ENCODE measurements at regions not wholly inside any gene's neighbourhood (a gene's known extent, or its start where the extent isn't known, plus 50 kb on each side); places are given as distances from the start of the nearest gene placed in this dataset.

DNA sequence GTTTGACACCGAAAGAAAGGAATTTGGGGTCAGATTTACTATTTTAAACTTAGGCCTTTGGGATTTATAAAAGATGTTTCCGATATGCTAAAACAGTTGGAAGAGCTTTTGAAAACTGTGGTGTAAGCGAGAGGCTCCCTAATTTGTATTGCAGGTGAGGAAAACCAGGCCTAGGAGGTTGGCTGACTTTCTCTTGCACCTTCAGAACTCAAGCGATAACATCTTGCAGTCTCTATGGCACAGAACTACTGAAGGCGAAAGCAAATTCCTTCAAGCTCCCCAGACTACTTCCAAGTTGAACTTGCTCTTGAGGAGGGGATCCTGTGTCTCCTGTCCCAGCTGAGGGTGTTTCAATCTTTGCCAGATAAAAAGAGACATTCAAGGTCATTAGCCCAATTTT lies 685.7 kb downstream of the ADGRL2 start:
- H4K20me1 ChIP-seq (ENCODE audit: insufficient read depth, low read length), result no peaks in the 10 kb centered on the region
- H4K91ac ChIP-seq (ENCODE audit: insufficient read depth, low read depth, low read length), result no peak overlapping the region
- no peak overlapping the region for H3K9ac ChIP-seq (ENCODE audit: low read depth, low read length)
- H4K8ac ChIP-seq (ENCODE audit: low read depth in 2 of 2, low read length in 2 of 2), result no peak overlapping the region
- H3K79me1 ChIP-seq (ENCODE audit: low read depth in 1 of 2, low read length in 2 of 2), result no peaks in the 10 kb centered on the region
- H2BK15ac ChIP-seq (ENCODE audit: low read depth, low read length), result no peak overlapping the region
- H3K9me3 ChIP-seq (ENCODE audit: control insufficient read depth, insufficient read depth, low read length), result peaks cover 2% of the 10 kb centered on the region
- no peak overlapping the region for H2BK120ac ChIP-seq (ENCODE audit: low read depth, low read length)
- no peak for DNase-seq
- H2BK20ac ChIP-seq (ENCODE audit: low read depth, low read length), result no peak overlapping the region
- in situ Hi-C loops (cut with MboI; ENCODE audit: low sequenced_read_pairs), result no loop called here
- H3K4me2 ChIP-seq (ENCODE audit: low read depth, low read length), result no peak overlapping the region
- H2AFZ ChIP-seq (replicated peaks; ENCODE audit: low read length, poor library complexity), result no peak overlapping the region
- no peaks in the 10 kb centered on the region for H3K4me1 ChIP-seq (ENCODE audit: control insufficient read depth, insufficient read depth, low read length)
- POLR2A ChIA-PET (ENCODE audit: unreplicated experiment), result no interaction called here
- no peak overlapping the region for H3K56ac ChIP-seq (ENCODE audit: extremely low read depth, insufficient read depth, low read length)
- H3K18ac ChIP-seq (ENCODE audit: low read depth, low read length), result no peak overlapping the region
- no TSS peak for BruUV-seq (replicated peaks)
- no peak overlapping the region for H4K5ac ChIP-seq (ENCODE audit: low read depth, low read length)
- H2AK9ac ChIP-seq (replicated peaks; ENCODE audit: low read depth, low read length, poor library complexity), result no peak overlapping the region
- CTCF ChIA-PET, result no interaction called here
- 20% methylated on average over 1 of the region's 5 CpGs; no CpG with 5 or more reads in 1 of the 2 experiments for WGBS, 2 experiments (ENCODE audit: extremely low coverage in 2 of 2, insufficient read length in 1 of 2)
- intact Hi-C loops (cut with micrococcal nuclease), result no loop called here
- H3K23ac ChIP-seq (ENCODE audit: low read depth, low read length), result no peak overlapping the region
- H2AK5ac ChIP-seq (ENCODE audit: low read depth, low read length), result no peak overlapping the region
- no peaks in the 10 kb centered on the region for H3K27me3 ChIP-seq (ENCODE audit: control insufficient read depth, insufficient read depth, low read length)
- no peak overlapping the region for H3K4ac ChIP-seq (ENCODE audit: low read depth, low read length)
- H3K4me3 ChIP-seq (ENCODE audit: insufficient read depth, low read depth, low read length), result no peak overlapping the region
- H3K9me1 ChIP-seq (ENCODE audit: insufficient read depth, low read length), result no peaks in the 10 kb centered on the region
- H3K27ac ChIP-seq (ENCODE audit: insufficient read depth, low read length), result no peak overlapping the region
- ATAC-seq (ENCODE audit: low read depth), result no peak
- no peaks in the 10 kb centered on the region for H3K36me3 ChIP-seq (ENCODE audit: control insufficient read depth, insufficient read depth, low read length)
- dilution Hi-C loops (cut with HindIII; ENCODE audit: low sequenced_read_pairs, unreplicated experiment), result no loop called here
- no peak overlapping the region for H2BK5ac ChIP-seq (ENCODE audit: low read depth, low read length, poor library complexity, severe bottlenecking)
- H3K14ac ChIP-seq (replicated peaks; ENCODE audit: low read depth, low read length), result no peak overlapping the region
- TF ChIP-seq, protein P1, sequence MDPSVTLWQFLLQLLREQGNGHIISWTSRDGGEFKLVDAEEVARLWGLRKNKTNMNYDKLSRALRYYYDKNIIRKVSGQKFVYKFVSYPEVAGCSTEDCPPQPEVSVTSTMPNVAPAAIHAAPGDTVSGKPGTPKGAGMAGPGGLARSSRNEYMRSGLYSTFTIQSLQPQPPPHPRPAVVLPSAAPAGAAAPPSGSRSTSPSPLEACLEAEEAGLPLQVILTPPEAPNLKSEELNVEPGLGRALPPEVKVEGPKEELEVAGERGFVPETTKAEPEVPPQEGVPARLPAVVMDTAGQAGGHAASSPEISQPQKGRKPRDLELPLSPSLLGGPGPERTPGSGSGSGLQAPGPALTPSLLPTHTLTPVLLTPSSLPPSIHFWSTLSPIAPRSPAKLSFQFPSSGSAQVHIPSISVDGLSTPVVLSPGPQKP (IDR thresholded peaks at IDR 0.05; ENCODE audit: borderline replicate concordance, low read depth, low read length), result no peak
- TF ChIP-seq FOS (IDR thresholded peaks at IDR 0.05; ENCODE audit: low read depth, low read length) (no peak), MAZ (IDR thresholded peaks at IDR 0.05; ENCODE audit: borderline replicate concordance, low read depth, low read length) (no peak), RFX5 (IDR thresholded peaks at IDR 0.05; ENCODE audit: low read depth, low read length) (no peak), CHD1 (IDR thresholded peaks at IDR 0.05; ENCODE audit: low read depth, low read length) (no peak), MXI1 (IDR thresholded peaks at IDR 0.05; ENCODE audit: borderline replicate concordance, low read depth, low read length) (no peak), RAD21 (IDR thresholded peaks at IDR 0.05; ENCODE audit: low read length) (no peak), MAFK (IDR thresholded peaks at IDR 0.05; ENCODE audit: low read depth, low read length) (no peak), NFE2L2 (IDR thresholded peaks at IDR 0.05; ENCODE audit: low read depth, low read length) (no peak), CEBPB (IDR thresholded peaks at IDR 0.05; ENCODE audit: low read depth, low read length) (no peak), SMC3 (IDR thresholded peaks at IDR 0.05; ENCODE audit: low read depth, low read length) (no peak), POLR2A (IDR thresholded peaks at IDR 0.05; ENCODE audit: low read depth, low read length) (no peak), BHLHE40 (IDR thresholded peaks at IDR 0.05; ENCODE audit: low read depth, low read length) (no peak), RCOR1 (IDR thresholded peaks at IDR 0.05; ENCODE audit: insufficient replicate concordance, low read length) (no peak)
- TF ChIP-seq, protein P2, sequence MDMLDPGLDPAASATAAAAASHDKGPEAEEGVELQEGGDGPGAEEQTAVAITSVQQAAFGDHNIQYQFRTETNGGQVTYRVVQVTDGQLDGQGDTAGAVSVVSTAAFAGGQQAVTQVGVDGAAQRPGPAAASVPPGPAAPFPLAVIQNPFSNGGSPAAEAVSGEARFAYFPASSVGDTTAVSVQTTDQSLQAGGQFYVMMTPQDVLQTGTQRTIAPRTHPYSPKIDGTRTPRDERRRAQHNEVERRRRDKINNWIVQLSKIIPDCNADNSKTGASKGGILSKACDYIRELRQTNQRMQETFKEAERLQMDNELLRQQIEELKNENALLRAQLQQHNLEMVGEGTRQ (IDR thresholded peaks at IDR 0.05; ENCODE audit: low read depth, low read length), result no peak
- TF ChIP-seq, protein P3, sequence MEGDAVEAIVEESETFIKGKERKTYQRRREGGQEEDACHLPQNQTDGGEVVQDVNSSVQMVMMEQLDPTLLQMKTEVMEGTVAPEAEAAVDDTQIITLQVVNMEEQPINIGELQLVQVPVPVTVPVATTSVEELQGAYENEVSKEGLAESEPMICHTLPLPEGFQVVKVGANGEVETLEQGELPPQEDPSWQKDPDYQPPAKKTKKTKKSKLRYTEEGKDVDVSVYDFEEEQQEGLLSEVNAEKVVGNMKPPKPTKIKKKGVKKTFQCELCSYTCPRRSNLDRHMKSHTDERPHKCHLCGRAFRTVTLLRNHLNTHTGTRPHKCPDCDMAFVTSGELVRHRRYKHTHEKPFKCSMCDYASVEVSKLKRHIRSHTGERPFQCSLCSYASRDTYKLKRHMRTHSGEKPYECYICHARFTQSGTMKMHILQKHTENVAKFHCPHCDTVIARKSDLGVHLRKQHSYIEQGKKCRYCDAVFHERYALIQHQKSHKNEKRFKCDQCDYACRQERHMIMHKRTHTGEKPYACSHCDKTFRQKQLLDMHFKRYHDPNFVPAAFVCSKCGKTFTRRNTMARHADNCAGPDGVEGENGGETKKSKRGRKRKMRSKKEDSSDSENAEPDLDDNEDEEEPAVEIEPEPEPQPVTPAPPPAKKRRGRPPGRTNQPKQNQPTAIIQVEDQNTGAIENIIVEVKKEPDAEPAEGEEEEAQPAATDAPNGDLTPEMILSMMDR (conservative IDR thresholded peaks at IDR 0.05; ENCODE audit: low read depth, low read length), result no peak
